Activated CD4-positive, alpha-beta T cell treated with anti-CD3 and anti-CD28 coated beads, Interleukin-2, amount 50 U/mL, for 24 hours (primary cell): ENCODE measurements at regions not wholly inside any gene's neighbourhood (a gene's known extent, or its start where the extent isn't known, plus 50 kb on each side); places are given as distances from the start of the nearest gene placed in this dataset.
"Not testable (repeated sequence)": the region's sequence is repeated elsewhere in the genome, so short reads cannot be mapped to it uniquely, and the experiment has no call there.

Experiments
- DNase-seq, 2 donors: peaks; one replicate each; pipeline ENCODE4 v3.0.0-alpha.2; 2020; ENCODE audit warnings: low read depth in 1 of 2, low spot score in 1 of 2

DNA sequence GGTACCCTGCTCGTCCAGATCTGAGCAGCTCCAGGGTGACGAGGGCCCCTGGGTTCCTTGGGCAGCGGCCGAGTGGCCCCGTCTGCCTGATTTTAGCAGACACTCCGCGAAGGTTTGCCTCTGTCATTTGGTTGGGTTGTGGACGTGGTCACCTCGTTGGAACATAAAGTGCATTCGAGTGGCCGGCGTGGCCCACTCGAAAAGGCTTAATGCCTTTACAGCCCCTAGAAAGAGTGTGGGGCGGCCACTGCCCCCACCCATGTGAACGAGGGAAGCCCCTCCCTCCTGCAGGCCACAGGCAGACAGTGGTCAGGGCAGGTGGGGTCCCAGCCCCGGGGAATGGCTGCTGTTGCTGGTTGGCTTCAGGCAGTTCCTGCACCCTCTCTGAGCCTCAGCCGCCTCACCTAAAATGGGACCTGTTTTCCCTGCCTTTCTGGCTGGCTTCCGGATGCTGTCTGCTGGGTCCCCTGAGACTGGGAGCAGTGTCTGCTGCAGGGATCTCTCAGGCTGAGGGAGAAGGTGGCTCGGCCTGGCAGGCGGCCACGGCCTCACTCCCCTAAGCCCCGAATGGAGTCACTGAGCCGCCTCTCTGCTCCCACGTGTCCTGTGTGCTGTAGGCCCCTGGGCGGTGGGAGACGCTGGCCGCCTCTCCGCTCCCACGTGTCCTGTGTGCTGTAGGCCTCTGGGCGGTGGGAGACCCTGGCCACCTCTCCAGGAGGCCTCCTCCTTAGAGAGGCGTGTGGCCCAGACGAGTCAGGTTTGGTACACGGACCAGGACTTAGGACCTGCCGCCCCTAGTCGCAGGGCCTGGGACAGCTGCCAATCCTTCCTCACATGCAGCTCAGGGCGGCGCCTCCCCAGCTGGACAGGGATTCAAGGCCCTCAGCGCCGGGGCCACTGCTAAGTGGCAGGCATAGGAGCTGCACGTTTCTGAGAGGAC, 233.0 kb downstream of the ERMARD start:
- DNase-seq: no peak

DNA sequence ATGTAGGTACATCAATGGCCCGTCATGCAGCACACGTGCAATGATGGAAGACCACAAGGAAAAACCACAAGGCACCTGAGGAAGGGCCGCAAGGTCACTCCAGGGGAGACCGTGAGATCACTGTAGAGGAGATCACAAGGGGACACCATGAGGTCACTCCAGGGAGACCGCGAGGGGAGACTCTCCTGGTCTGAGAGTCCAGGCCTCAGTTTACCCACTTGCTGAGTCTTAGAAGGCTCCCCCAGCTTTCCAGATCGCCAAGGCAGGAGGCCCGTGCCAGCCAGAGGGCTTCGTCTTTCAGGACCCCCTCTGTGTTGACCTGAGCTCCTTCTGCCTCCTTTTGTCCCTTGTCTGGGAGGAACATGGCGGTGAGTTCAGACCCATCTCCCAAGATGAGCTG, 232.2 kb downstream of the ERMARD start:
- no peak for DNase-seq

DNA sequence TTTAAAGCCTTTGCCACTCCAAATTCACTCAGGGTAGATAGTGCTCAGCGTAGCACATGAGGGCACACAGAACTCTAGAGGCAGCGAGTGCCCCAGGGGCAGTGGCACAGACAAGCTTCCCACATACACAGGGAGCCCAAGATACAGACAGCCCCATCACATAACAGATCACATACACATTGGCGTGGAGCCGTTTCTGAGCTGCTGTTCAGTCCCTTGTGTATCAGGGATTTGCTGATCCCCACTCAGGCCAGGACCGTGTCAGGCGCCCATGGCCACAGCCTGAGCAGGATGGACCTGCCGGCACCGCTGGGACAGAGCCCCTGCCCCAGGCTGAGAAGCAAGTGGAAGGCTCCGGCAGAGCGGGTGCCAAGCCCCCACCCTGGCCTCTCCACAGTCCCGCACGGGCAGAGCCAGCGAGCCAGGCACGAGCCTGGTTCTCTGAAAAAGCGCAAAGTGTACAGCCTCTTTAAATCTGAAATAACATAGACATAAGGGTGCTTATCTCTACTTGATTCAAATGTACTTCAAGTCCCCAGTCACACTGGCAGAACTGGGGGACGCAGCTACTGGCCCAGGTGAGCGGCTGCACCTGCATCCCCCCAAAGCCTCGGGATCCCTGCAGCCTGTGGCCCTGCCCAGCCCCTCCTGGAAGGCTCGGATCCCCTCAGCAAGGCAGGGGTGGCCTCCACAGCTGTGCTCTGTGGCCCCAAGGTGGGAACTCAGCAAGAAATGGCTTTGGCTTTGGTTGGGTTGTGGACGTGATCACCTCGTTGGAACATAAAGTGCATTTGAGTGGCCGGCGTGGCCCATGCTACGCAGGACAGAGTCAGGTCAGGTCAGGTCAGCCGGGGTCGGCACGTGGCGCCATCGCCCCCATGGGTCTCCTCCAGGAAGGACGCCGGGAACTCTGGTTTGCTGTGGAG, 231.3 kb downstream of the ERMARD start:
- DNase-seq: no peak

DNA sequence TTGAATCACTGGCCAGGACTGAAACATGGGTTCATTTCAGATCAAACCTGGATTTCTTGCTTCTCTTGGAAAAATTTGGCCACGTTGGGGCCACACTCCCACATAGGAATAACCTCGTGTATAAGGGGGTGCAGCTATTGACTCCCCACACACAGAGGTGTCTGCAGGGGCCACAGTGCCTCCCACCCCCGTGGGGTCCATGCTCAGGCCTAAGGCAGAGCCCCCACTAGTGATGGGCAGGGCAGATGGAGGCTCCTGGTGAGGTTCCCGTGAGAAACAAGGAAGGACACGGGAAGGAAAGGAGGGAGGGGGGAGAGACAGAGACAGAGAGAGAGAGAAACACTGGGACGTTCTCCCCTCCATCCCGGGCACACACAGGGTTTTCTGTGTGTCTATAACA, 230.5 kb downstream of the ERMARD start:
- no peak for DNase-seq

DNA sequence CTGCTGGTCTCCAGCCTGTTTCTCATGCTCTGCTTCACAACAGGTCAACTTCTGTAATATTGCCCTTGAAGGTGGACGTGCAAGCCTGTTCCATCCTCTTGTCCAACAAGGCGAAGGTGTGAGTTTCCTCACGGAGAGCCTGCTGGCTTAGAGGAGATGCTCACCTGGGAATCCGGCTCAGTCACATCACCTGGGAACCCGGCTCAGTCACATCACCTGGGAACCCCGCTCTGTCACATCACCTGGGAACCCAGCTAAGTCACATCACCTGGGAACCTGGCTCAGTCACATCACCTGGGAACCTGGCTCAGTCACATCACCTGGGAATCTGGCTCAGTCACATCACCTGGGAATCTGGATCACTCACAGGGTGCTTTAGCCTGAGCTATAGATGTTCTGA, 230.1 kb downstream of the ERMARD start:
- no peak for DNase-seq

DNA sequence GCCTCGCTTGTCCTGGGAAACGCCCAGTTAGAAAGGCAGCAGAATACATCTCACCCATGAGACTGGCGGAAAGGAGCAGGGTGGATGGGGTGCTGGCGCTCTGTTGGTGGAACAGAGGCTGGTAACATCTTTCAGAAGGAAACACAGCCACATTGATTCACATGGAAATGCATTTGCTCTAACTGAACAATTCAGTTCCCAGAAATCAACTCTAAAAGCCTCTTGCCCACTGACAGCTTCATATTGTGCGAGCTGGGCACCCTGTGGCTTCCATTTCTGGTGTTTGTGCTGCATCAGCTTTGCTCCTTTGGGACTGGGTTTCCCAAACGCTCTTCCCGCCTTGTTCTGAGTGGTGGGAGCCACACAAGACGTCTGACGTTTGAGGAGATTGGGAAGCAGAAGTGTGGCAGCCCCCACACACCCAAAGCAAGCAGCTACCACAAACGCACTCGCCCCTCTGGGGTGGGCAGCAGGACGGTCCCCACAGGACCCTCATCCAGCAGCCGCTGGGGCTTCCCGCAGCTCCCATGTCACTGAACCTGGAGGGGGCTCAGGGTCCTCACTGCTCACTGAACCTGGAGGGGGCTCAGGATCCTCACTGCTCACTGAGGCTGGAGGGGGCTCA, 229.5 kb downstream of the ERMARD start:
- no peak for DNase-seq

DNA sequence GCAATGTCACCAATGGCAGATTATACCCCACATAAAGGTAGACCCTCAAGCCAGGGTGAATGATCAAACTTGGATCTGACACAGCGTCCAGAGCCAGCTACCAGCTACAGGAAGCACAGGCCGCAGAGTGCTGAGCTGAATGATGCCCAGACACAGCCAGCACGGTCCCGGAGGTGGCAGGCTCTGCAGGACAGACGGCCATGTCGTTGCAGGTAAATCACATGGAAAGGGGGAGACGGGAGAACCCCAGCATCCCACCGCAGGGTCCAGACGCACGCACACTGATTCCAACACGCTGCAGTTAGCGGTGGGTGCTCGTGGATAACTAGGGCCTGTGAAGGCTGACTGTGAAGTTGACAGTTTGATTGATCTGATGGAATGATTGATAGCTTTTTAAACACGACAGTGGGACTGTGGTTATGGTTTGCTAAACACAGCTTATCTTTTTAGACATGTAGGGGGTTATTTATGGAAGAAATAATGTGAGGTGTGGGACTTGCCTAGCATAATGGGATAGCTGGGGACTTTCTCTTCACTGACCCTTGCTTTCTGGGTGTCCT, 228.5 kb downstream of the ERMARD start:
- no peak for DNase-seq

DNA sequence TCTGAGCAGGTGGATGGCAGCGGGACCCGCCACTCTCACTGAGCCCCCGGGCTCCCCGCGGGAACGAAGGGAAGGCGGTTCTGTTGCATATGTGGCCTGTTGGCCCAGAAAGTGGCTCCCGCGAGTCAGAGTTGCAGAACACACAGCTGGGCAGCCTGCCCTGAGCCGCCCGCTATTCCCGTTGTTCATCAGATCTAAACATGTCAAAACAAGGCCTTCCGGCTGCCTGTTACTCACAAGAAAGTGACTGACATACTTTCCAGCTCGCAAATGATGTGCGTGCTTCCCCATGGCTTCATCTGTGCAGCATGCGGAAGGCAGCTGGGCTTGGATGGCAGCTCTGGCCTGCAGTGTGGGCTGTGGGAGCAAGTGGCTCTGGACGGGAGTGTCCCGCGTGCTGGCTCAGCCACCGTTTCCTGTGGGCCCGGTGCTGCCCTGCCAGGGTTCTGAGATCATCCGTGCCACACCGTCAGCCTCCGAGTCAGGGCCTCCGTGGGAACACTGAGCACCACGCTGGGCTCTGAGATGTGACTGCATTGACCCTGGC, 227.3 kb downstream of the ERMARD start:
- no peak for DNase-seq

DNA sequence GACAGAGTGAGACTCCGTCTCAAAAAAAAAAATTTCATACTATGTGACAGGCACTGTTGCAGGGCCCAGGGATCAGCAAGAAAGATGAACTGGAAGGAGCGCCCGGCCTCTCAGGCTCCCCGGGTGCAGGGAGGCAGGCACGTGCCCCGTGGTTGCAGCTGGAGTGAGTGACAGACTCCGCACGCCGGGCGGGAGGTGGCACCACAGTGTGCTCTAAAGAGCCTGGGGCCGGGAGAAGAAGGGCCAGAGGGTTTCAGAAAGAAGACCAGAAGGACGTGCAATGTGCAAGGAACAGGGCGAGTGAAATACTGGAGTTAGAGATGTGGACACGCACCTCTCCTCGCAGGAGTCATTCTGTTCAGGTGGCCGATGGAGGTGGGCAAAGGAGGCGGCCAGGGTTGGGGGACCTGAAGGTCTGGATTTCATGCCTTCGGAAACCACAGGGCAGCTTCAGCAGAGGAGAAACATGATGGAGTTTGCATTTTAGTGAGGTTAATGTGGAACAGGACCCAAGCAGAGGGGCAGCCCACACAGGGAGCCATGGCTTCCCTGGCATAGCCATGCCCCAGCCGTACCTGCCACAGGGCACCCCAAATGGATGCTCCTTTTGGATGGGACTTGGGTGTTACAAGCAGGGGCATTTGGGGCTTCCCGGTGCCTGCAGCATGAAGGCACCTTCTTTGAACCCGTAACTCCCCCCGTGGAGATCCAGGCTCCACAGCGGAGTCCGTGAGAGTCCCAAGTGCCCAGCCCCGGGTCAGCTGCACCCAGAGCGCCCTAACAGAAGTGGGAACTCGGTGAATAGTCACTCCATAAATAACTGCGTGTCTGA, 226.2 kb downstream of the ERMARD start:
- DNase-seq: no peak

DNA sequence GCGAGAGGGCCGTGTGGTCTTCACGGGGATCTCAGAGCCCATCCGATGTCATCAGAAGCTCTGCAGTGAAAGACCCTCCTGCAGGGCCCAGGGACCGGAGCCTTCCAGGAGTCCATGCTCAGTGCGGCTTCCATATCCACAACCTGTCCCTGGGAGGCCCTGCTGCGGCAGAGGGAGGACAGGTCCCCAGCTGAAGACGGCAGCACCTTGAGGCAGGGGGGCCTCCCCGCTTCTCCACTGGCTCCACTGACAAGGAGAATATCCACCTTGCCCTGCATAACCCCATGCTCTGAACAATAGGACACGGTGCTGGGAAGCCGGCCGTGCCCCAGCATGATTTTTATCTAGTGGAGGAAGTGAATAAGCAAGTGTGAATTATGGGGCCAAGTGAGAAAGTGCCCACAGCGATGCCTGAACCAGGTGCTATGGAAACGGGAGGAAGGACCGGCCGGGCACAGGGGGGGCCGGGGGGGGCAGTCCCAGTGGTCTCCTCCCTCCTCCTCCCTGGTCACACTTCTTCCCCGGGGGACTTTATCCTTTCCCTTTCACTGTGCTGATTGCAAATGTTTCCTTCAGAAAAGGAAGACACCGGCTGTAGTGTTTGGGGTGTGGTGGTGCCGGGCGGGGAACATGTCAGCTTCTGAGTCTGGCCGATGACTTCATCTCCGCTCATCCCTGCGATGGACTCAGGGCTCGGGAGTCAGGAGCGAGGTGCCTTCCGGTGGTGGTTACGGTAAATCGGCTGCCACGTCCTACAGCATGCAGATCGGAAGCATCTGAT, 225.1 kb downstream of the ERMARD start:
- DNase-seq: no peak

DNA sequence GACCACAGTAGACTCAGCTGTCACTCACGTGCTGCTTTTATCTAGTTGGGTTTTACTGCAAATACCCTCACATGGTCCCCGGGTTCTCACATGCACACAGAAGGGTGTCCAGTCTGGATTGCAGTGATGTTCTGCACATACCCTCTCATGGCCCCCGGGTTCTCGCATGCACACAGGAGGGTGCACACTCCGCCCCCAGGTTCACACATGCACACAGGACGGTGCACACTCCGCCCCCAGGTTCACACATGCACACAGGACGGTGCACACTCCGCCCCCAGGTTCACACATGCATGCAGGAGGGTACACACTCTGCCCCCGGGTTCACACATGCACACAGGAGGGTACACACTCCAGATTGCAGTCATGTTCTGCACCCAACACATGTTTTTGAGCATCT, 224.3 kb downstream of the ERMARD start:
- DNase-seq: no peak

DNA sequence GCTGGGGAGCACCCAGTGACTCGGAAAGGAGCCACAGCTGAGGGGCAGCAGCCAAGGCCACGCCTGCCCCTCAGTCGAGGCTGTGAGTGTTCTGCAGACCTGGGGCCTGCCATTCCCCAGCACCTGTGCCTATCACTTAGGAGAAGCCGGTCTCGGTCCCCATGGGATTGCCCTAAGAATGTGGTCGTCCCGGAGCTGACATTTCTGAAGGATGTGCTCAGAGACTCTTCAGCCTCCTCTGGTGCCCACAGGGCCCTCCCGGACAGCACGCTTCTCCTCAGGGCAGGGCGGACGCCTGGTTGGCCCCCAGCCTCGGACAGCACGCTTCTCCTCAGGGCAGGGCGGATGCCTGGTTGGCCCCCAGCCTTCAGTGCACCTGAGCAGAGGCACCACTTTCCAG, 223.9 kb downstream of the ERMARD start:
- no peak for DNase-seq

DNA sequence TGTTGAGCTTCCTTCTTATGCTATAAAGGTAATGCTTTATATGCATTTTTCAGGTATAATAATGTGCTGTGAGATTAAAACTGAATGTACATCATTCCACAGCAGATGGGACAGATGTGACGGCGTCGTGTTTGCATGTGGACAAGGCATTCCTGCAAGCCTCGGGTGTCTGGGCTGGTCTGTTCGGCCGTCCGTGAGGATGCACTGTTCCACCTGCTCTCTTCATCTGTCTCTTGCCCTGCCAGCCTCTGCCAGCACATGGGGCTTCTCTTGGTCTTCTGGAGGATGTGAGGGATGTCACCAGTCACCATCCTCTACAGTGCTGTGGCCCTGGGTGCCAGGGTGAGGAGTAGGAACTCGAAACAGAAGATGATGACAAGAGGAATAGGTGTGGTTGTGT, 223.2 kb downstream of the ERMARD start:
- DNase-seq: no peak

DNA sequence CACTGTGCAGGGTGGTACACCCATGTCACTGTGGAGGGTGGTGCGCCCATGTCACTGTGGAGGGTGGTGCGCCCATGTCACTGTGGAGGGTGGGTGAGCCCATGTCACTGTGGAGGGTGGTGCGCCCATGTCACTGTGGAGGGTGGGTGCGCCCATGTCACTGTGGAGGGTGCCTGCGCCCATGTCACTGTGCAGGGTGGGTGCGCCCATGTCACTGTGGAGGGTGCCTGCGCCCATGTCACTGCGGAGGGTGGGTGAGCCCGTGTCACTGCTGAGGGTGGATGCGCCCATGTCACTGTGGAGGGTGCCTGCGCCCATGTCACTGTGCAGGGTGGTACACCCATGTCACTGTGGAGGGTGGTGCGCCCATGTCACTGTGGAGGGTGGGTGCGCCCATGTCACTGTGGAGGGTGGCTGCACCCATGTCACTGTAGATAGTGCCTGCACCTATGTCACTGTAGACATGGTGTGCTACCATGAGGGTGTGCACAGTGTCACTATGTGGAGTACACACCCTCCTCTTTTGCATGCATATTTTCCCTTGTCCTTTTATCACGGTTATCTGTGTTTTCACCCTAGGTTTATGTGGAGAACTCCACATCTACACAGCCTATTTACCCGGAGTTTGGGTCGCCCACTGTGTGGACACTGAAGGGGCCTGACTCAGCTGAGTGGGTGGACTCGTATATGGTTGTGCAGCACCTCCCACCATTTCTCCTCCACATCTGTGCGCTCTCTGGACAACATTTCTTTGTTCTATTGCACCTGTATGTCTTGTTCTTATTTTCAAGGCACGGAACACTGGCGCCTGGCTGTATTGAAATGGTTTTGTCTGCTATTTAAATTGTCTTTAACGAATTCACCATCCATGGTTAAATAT, 222.4 kb downstream of the ERMARD start:
- not testable (repeated sequence) for DNase-seq

DNA sequence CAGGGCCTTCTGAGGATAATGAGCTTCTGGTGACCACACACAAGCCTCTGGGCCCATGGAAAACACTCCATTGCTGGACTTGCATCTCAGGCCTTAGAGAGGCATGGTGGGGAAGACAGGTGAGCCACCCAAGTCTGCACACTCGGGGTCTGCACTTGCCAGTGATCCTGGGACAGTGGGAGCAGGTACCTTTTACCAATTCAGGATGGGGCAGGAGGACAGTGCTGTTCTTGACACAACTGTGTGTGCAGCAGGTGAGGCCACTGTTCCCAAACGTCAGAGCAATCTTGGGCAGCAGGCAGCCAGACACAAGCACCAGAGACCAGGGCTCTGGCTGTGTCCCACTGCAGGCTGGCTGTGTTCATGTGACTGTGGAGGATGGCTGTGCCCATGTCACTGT, 221.3 kb downstream of the ERMARD start:
- no peak for DNase-seq

DNA sequence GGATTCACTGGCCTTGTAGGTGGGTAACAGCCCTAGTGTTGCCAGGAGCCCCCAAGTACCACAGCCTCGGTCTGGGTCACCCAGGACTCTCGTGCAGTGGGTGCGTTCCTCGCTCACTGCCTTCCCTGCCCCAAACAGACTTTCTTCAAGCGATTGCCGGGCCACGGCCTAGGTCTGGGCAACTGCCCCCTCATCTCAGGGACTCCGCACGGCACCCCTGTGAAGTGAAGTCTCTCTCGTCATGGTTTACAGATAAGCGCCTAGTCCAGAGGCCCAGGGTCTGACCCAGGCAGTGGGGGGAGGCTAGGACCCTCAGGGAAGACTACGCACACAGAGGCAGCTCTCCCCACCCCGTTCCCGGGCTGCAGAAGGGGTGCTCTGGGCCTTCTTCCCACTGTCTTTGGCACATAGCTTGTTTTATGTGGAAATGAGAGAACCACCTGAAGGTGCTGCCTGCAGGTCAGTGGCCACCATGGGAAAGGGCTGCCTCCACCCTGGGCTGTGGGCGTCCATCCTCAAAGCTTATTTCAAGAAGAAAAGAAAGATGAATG, 220.8 kb downstream of the ERMARD start:
- no peak for DNase-seq

DNA sequence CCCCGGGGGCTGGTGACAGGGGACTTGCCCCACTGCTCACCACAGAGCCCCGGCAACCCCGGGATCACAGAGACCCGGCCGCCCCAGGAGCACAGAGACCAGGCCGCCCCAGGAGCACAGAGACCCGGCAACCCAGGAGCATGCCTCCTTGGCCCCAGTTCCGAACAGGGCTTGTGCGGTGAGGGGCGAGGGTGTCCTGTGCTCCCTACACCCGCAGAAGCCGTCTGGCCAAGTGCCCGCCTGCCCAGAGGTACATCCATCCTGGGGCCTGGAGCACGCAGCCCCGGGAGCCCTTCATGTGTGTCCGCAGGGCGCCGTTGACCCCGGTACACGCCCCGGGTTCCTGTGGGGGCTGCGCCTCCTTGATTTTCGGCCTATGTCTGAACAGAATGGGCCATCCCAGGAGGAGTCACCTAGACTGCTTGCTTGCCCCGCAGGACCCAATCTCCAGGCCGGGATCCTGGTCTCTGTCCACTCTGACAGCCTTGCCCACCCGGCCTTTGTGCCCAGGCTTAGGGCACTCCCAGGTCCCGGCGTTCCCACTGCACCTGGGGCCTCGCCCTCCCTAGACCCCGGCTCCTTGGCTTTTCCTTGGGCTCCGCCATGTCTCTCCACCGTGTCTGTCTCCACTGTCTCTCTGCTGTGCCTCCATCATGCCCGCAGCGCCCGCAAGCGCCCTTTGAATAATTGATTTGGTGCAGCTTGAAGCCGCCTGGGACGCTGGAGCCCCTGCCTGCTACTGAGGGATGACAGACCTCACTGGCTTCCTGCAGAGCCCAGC, 219.8 kb downstream of the ERMARD start:
- DNase-seq: no peak
